OCI-LY1 (cell line): ENCODE measurements at regions not wholly inside any gene's neighbourhood (a gene's known extent, or its start where the extent isn't known, plus 50 kb on each side); places are given as distances from the start of the nearest gene placed in this dataset.
A peak's percentile ranks its signal among the peaks of the same experiment; 100 is the strongest.

Experiments
- H2AFZ ChIP-seq: fragments of 200-600 bp; sonication (generic), shearing (Covaris generic); 2 replicates; pipeline ENCODE4 v1.6.0; 2014; ENCODE audit warnings: antibody characterized with exemption, mild to moderate bottlenecking, low read length
- H3F3A ChIP-seq: fragments of 200-600 bp; sonication (generic), shearing (Covaris generic); 2 replicates; pipeline ENCODE4 v1.6.0; 2014; ENCODE audit warnings: mild to moderate bottlenecking, antibody characterized with exemption, low read length, moderate library complexity; ENCODE audit not compliant: insufficient read depth
- H3K27ac ChIP-seq: fragments of 200-600 bp; sonication (generic); 2 replicates; pipeline ENCODE4 v1.5.1; 2014; ENCODE audit warnings: low read length, mixed run types, mild to moderate bottlenecking, low read depth; ENCODE audit not compliant: poor library complexity, severe bottlenecking
- H3K27me3 ChIP-seq: fragments of 200-600 bp; sonication (generic); 2 replicates; pipeline ENCODE4 v1.6.0; 2014; ENCODE audit warnings: antibody characterized with exemption, mild to moderate bottlenecking, low read length, moderate library complexity; ENCODE audit not compliant: insufficient read depth
- H3K36me3 ChIP-seq: fragments of 200-600 bp; sonication (generic); 2 replicates; pipeline ENCODE4 v1.6.1; 2014; ENCODE audit warnings: mild to moderate bottlenecking, antibody characterized with exemption, low read length, moderate library complexity, mixed read lengths; ENCODE audit not compliant: insufficient read depth
- H3K4me1 ChIP-seq: fragments of 200-600 bp; sonication (generic); 2 replicates; pipeline ENCODE4 v1.5.1; 2014; ENCODE audit warnings: mild to moderate bottlenecking, low read length, moderate library complexity; ENCODE audit not compliant: insufficient read depth, severe bottlenecking
- H3K4me2 ChIP-seq: fragments of 200-600 bp; sonication (generic), shearing (Covaris generic); 2 replicates; pipeline ENCODE4 v1.6.1; 2014; ENCODE audit warnings: low read length
- H3K4me3 ChIP-seq: fragments of 200-600 bp; sonication (generic); 2 replicates; pipeline ENCODE4 v1.5.1; 2014; ENCODE audit warnings: low read length, low read depth, mild to moderate bottlenecking, mixed read lengths; ENCODE audit not compliant: poor library complexity, severe bottlenecking
- H3K79me2 ChIP-seq: fragments of 200-600 bp; shearing (Covaris generic); 2 replicates; pipeline ENCODE4 v1.6.1; 2016; ENCODE audit warnings: mixed run types, low read length, mixed read lengths; ENCODE audit not compliant: insufficient read depth
- H3K9ac ChIP-seq: fragments of 200-600 bp; sonication (generic), shearing (Covaris generic); 2 replicates; pipeline ENCODE4 v1.6.1; 2014; ENCODE audit warnings: mild to moderate bottlenecking, low read length, mixed read lengths
- H3K9me2 ChIP-seq: fragments of 200-600 bp; sonication (generic), shearing (Covaris generic); 2 replicates; pipeline ENCODE4 v1.6.1; 2014; ENCODE audit warnings: low read depth, mild to moderate bottlenecking, low read length, mixed read lengths
- H3K9me3 ChIP-seq: fragments of 200-600 bp; shearing (Covaris generic); 2 replicates; pipeline ENCODE4 v1.6.1; 2014; ENCODE audit warnings: low read length, mixed read lengths
- H4K20me1 ChIP-seq: fragments of 200-600 bp; sonication (generic), shearing (Covaris generic); 2 replicates; pipeline ENCODE4 v1.6.0; 2016; ENCODE audit warnings: mild to moderate bottlenecking, low read length; ENCODE audit not compliant: insufficient read depth
- EZH2 ChIP-seq: fragments of 200-600 bp; sonication (generic), shearing (Covaris generic); IDR thresholded peaks from 2 replicates; pipeline ENCODE4 v1.8.0; 2017; ENCODE audit warnings: borderline replicate concordance, mixed run types, mild to moderate bottlenecking, antibody characterized with exemption, low read length, moderate library complexity, mixed read lengths
- TF ChIP-seq, protein P1 (sequence below): fragments of 200-600 bp; sonication (generic), shearing (Covaris generic); IDR thresholded peaks from 2 replicates; pipeline ENCODE4 v1.5.1; 2017; ENCODE audit warnings: mild to moderate bottlenecking, antibody characterized with exemption, low read length, moderate library complexity, mixed read lengths

DNA sequence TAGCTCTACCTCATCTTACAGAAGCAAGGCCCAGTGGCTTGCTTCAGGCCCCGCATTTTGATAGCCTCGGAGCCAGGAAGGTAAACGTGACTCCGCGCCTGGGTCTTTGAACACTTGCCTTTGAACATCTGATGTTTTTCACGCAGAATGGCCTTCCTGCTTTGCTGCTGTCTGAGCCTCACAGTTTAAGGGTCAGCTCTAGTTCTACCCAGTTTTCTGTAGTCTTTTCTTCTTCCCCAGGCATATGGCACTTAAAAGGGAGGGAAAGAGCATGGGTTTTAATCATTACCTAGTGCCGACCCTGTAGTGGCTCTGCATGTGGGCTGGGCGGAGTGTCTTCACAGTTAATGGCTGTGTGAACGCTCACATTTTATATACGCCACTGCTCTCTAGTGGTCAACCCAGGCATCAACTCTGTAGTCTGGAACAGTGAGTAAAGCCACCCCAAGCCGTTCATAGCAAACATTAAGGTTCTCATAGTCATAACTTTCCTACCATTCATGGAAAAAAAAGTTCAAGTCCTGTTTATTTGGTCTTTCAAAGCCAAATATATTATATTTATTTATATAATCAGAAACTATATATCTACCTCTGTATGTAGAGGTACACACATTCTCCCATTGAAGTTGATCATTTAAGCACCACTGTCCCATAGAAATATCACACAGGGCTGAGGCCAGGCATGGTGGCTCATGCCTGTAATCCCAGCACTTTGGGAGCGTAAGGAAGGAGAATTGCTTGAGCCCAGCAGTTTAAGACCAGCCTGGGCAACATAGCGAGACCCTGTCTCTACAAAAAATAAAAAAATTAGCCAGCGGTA, 78.1 kb downstream of the IER5 start:
- Histone ChIP-seq H3K36me3 (no peaks in the 10 kb centered on the region), H3K4me1 (no peaks in the 10 kb centered on the region), H3K27ac (no peak overlapping the region), H3K4me2 (peak overlapping the region; percentile 32; the same call in 1 of the 2 replicates), H3K27me3 (no peaks in the 10 kb centered on the region), H3K79me2 (no peaks in the 10 kb centered on the region), H3K9me3 (peaks cover 11% of the 10 kb centered on the region), H3K9me2 (no peaks in the 10 kb centered on the region), H3K4me3 (no peak overlapping the region), H3F3A (no peaks in the 10 kb centered on the region), H4K20me1 (no peaks in the 10 kb centered on the region), H2AFZ (no peak overlapping the region), H3K9ac (no peak overlapping the region)
- TF ChIP-seq, protein P1, sequence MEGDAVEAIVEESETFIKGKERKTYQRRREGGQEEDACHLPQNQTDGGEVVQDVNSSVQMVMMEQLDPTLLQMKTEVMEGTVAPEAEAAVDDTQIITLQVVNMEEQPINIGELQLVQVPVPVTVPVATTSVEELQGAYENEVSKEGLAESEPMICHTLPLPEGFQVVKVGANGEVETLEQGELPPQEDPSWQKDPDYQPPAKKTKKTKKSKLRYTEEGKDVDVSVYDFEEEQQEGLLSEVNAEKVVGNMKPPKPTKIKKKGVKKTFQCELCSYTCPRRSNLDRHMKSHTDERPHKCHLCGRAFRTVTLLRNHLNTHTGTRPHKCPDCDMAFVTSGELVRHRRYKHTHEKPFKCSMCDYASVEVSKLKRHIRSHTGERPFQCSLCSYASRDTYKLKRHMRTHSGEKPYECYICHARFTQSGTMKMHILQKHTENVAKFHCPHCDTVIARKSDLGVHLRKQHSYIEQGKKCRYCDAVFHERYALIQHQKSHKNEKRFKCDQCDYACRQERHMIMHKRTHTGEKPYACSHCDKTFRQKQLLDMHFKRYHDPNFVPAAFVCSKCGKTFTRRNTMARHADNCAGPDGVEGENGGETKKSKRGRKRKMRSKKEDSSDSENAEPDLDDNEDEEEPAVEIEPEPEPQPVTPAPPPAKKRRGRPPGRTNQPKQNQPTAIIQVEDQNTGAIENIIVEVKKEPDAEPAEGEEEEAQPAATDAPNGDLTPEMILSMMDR, result peak; percentile 77
- TF ChIP-seq EZH2, result no peak

DNA sequence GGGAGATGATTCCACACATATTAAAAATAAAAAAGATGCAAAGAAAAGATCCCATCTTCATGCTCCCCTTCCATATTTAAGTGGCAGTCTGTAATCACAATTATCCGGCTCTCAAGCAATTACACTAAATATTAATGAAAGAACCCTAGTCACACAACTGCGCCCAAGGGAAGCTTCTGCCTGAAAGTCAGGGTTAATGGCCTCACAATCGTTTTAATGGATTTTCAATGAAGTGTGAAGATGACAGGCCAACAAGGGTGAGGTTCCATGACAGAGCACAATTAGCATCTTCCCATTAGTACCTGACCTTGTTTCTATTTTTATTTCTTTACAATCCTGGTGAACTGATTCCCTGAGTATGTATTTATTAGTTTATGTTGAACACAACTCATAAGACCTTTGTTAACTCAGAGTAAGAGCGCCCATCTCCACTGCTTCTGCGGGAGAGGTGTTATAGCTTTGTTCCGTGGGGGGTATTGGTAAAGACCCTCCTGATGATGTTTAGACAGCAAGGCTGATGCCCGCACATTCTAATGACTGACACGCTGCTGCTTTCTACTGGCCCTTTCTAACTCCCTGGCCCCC, 80.9 kb downstream of the IER5 start:
- Histone ChIP-seq H3K9me2 (no peaks in the 10 kb centered on the region), H3K79me2 (no peaks in the 10 kb centered on the region), H3K4me1 (no peaks in the 10 kb centered on the region), H3K4me2 (no peak overlapping the region), H3K4me3 (no peak overlapping the region), H3F3A (no peaks in the 10 kb centered on the region), H3K27ac (no peak overlapping the region), H4K20me1 (no peaks in the 10 kb centered on the region), H3K9ac (no peak overlapping the region), H3K9me3 (no peaks in the 10 kb centered on the region), H3K27me3 (no peaks in the 10 kb centered on the region), H2AFZ (no peak overlapping the region), H3K36me3 (no peaks in the 10 kb centered on the region)
- TF ChIP-seq, protein P1, result no peak
- no peak for TF ChIP-seq EZH2

DNA sequence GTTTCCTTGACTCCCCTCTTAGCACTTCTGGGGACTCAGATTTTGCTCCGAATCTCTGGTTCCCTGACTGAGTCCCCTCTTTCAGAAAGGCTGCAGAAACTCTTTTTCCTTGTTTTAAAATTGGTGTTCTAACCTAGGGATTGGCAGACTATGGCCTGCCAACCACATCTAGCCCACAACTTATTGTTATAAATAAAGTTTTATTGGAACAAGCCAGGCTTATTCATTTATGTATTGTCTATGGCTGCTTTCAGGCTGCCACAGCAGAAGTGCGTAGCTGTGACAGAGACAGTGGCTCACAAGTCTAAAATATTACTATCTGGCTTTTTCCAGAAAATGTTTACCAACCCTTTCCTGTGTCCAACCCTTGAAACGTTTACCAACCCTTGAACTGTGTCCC, 81.7 kb downstream of the IER5 start:
- no peaks in the 10 kb centered on the region for H3K9me2 ChIP-seq
- no peaks in the 10 kb centered on the region for H3K36me3 ChIP-seq
- H3K4me3 ChIP-seq, result no peak overlapping the region
- no peak overlapping the region for H3K4me2 ChIP-seq
- H2AFZ ChIP-seq, result no peak overlapping the region
- H3F3A ChIP-seq, result no peaks in the 10 kb centered on the region
- H3K4me1 ChIP-seq, result no peaks in the 10 kb centered on the region
- H3K9ac ChIP-seq, result no peak overlapping the region
- H4K20me1 ChIP-seq, result no peaks in the 10 kb centered on the region
- H3K79me2 ChIP-seq, result no peaks in the 10 kb centered on the region
- no peak for TF ChIP-seq EZH2
- TF ChIP-seq, protein P1, result no peak
- no peak overlapping the region for H3K27ac ChIP-seq
- no peaks in the 10 kb centered on the region for H3K27me3 ChIP-seq
- no peaks in the 10 kb centered on the region for H3K9me3 ChIP-seq
